NCI-H510A treated with DMSO at 0.1 percent for 48 hours (cell line): ENCODE measurements at regions not wholly inside any gene's neighbourhood (a gene's known extent, or its start where the extent isn't known, plus 50 kb on each side); places are given as distances from the start of the nearest gene placed in this dataset.
"Not testable (repeated sequence)": the region's sequence is repeated elsewhere in the genome, so short reads cannot be mapped to it uniquely, and the experiment has no call there.

Experiments
- DNase-seq: peaks from one replicate; lab custom pipeline; 2025; lab: John Stamatoyannopoulos, UW

DNA sequence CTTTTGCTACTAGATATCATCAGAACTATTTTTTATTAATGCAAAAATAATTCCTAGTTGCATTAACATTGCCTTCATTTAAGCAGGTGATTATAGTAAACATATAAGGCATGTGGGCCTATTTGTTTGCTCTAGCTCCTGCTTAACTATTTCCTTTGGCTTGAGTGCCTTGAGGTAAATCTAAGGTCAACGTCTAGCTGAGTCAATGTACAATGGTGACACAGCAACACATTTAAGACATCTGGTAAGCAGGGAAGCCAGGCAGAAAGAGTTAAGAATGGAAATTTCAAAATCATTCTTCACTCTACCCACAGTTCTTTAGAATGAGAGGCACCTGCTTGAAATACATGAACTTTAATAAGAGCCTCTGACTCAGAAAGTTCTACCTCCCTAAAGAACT is 111.9 kb upstream of the FST start:
- DNase-seq: no peak

DNA sequence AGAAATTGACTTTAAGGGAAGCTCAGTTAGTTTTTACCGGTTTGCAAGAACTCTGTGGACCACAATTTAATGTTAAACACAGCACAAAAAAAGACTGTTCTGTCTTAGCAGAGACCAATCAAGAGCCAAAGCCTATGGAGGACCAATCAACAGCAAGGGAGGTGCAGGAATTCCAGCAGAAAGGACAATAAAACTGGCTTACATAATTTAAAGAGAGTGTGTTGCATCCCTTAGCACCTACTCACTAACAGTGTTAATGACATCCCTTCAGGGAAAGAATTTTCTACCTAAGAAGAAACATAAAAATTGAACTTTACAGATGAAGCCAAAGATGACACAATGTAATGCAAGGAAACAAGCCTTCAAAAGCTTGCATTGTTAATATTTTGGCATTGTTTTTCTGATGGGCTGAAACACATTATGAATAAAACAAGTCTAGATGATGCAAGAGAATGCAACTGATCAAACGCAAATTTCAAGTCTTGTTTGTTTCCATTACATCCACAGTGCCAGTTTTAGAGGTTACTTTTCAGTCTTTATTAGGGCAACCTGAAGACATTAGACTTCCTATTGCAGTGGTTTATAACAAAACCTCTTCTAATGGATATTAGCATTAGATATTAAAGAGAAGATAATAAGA is 111.3 kb upstream of the FST start:
- DNase-seq: no peak

DNA sequence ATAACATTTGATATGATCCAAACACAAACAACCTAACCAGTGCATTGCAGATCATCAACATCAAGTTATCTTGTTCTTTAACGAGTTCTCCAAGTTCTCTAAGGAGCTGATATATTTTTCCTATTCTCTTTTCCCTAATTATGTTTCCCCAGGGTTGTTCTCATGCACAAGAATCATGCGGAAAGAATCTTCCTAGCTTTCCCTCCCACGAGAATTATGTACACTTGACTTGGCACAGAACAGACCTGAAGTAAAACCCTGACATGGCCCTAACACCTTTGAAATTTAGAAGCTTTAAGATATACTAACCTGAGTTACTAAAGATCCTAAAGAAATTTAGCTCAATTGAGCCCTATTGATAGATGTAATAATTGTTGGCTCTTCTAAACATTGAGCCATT is 110.7 kb upstream of the FST start:
- no peak for DNase-seq

DNA sequence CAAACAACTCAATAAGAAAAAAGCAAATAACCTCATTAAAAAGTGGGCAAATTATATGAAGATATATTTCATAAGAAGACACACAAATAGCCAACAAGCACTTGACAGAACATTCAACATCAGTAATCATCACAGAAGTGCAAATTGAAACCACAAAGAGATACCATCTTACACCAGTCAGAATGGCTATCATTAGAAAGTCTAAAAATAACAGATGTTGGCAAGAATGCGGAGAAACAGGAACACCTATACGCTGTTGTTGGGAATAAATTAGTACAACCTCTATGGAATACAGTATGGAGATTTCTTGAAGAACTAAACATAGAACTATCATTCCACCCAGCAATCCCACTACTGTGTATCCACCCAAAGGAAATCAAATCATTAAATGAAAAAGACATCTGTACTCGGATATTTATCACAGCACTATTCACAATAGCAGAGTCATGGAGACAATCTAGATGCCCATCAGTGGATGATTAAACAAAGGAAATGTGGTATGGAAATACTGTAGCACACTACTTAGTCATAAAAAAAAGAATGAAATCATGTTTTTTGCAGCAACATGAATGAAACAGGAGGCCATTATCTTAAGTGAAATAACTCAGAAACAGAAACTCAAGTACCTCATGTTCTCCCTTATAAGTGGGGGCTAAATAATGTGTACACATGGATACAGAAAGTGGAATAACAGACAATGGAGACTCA is 106.8 kb upstream of the FST start:
- no peak for DNase-seq

DNA sequence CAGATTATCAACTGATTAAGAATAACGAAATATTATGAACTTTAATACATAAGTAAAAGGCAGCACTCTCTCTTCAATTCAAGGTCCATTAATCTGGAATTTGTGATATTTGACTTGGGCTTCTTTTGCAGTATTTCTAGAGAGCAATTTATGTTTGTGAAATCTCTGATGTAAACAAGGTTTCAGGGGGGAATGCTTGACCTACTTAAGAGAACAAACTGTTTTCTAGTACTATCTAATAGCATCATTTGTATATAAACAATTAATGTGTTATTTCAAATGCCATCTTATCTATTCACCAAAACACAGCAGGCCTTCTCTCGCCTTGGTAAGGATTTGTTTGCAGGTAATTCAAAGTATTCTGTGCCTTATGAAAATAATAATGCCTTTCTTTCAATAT is 103.6 kb upstream of the FST start:
- no peak for DNase-seq

DNA sequence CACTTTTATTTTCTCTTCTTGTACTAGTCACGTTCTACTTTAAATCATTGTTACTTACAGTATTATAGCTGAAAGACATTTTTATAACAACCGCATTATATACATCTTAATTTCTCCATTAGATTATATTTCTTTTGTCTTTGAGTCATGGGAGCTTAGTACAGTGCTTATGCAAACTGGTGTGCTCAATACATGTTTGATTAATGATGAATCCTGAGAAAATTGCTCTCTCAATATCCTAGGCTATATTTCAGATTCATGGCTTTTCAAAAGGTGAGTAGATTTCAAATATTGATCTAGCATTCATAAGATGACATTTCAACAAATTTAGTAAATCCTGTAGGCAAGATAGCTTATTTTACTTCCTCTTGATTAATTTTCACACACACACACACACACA is 102.2 kb upstream of the FST start:
- no peak for DNase-seq

DNA sequence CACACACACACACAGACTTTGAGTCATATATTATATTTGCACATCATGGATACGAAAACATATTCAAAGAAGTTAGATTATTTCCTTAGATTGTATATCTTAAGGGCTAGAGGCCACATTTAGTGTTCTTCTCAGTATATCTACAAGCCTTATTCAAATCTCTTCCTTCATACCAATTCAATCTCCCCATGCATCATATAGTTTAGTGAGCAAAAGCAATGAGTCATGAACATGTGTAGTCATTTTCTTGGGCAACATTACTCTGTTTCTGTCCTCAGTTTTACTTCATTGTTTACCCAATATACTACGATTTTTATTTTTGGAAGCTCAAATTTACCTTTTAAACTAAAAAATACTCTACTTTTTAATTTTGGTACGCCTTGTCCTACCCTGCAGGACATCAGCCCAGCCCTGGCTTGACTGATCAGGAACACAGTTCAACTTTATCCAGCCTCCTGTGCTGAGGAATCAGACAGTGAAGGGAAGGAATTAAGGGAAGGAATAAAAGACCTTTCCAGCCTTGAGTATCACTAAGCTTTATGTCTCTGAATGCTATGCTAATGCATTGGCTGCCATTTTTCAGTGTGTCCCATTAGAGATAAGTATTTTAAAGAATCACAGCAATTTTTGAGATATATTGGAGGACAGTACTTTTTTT is 101.7 kb upstream of the FST start:
- no peak for DNase-seq

DNA sequence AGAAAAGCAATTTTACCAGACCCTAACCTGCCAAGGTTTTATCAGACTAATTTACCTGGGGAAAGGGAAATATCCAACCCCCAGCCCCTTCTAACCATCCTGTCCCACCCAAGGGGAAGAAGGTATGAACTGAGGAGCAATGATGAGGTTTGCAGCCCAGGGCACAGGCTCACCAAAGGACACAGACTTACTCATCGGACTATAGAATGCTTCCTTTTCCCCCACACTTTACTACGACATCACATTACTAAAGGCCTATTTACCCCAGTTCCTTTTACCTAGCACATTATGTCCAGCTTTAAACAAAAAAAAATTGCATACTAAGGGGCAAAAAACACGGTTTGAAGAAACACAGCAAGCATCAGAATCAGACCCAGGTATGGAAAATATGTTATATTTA is 94.1 kb upstream of the FST start:
- no peak for DNase-seq

DNA sequence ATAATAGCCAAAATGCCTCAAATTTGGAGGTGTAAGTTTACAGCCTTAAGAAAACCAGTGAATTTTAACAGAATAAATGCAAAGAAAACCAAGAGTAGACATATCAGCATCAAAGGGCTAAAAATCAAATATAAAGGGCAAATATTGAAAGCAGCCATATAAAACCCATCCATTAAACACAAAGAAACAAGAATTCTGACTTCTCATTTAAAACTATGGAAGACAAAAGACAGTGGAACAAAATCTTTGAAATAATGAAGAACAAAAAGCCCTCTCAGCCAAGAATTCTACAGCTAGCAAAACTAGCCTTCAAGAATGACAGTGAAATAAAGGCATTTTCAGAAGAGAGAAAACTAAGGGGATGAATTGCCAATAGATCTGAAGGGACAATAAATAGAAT is 91.3 kb upstream of the FST start:
- DNase-seq: no peak

DNA sequence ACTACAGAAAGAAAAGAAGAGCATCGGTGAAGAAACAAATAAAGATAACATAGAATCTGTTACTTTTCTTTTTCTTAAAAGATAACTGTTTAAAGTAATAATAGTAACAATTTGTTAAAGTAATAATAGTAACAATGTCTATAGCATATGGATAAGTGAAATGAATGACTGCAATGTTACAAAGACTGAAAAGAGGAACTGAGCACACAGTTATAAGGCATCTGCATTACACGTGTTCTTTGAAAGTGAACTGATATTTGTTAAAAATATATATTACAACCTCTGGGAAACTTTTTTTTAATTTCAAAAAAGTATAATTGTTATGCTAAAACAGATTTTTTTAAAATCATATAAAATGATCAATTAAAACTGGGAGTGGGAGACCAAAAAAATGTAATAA is 88.4 kb upstream of the FST start:
- DNase-seq: no peak

DNA sequence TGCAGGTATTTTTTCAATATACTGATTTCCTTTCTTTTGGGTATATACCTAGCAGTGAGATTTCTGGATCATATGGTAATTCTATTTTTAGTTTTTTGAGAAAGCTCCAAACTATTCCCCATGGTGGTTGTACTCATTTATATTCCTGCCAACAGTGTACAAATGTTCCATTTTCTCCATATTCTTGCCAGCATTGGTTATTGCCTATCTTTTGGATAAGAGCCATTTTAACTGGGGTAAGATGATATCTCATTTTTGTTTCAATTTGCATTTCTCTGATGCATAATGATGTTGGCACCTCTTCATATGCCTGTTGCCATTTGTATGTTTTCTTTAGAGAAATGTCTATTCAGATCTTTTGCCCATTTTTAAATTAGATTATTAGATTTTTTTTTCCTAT is 85.6 kb upstream of the FST start:
- DNase-seq: no peak

DNA sequence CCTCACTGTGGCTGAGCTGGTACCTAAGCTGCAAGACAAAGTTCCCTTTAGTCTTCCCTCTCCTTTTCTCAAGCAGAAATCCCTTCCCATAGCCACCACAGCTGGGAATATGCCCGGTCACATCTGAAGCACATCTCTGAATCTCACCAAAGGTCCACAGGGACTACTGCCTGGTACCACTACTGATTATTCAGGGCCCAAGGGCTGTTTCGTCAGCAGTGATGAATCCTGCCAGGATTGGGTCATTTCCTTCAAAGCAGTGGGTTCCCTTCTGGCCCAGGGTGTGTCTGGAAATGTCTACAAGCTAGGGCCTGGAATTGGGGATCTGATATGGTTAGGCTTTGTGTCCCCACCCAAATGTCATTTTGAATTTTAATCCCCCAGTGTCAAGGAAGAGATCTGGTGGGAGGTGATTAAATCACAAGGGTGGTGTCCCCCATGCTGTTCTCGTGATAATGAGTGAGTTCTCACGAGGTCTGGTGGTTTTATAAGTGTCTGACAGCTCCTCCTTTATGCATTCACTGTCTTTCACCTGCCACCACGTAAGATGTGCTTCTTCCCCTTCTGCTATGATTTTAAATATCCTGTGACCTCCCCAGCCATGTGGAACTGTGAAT is 83.2 kb upstream of the FST start:
- DNase-seq: no peak

DNA sequence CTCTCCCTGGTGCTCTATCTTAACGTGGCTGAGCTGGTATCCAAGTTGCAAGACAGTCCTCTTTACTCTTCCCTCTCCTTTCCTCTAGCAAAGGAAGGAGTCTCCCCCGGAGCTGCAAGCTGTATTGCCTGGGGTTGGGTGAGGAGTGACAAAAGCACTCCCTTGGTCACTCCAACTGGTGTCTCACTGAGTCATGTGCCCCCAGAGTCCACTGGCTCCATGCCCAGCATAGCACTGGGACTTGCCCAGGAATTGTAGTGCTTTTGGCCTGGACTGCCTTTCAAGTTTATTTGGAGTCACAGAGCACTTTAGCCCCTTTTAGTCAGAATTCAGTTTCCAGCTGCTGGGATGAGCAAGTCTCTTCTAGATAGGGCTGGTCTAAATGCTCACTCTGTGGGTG is 82.6 kb upstream of the FST start:
- DNase-seq: no peak

DNA sequence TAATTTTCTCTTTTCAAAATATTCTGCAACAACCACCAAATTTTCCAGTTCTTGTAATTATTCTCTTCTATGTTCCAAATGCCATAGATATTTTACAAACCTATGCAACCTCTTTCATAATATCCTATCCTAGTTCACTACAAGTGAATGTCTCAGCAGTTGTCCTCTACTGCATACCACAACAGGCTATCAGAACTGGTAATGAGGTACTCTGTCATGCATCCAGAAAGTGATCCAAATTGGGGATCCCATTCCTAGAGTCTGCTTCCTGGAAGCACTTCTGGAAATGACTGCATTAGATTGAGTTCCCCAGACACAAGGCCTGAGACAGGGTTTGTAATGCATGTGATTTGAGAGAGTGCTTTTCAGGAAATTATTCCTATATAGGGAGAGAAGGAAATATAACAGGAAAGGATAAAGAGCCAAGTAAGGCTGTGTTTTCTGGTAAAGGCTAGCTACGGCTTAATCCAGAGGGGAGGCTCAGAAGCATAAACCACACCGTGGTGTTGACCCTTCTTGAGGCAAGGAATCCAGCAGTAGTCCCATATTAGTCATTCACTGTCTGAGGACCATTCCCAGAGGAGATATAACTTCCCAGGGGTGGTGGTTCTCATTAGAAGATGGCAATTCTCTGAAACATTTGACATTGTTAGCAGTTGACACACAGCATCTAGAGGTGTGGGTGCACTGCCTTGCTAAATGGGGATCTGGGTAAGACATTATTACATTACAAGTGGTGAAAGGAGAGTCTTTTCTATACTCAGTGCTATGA is 80.3 kb upstream of the FST start:
- DNase-seq: no peak

DNA sequence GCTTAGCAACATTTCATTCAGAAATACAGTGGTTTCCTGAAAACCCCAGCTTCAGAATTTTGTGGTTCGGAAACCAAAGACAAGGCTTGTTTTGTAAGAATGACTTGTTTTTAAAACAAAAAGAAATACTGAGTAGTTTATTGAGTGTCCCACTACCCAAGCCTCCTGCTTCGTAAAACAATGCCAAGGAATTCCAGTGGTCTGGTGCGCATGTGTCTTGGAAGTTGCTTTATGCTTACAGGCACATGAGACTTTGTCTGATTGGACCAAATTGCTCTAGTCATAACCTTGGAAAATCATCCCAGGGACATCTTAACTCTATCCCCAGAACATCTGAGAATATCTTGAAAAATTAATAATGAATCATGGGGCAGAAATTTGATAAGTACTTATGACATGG is 77.1 kb upstream of the FST start:
- DNase-seq: no peak

DNA sequence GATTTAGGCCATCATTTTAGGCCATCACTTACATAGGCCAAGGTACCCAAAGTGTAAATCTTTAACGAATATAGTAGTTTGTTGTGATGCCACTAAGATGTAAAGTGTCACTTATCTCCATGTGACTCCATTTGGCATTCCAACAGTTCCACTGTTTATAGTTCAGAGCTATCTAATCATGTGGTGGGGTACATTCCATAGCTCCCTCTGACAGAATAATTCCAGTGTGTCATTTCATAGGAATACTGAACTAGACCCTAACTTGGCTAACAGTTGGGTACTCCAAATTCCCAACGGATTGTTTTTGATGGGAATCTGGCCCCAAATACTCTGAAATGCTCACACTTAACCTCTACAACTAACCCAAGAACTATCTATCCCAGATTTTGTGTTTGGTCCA is 76.7 kb upstream of the FST start:
- no peak for DNase-seq

DNA sequence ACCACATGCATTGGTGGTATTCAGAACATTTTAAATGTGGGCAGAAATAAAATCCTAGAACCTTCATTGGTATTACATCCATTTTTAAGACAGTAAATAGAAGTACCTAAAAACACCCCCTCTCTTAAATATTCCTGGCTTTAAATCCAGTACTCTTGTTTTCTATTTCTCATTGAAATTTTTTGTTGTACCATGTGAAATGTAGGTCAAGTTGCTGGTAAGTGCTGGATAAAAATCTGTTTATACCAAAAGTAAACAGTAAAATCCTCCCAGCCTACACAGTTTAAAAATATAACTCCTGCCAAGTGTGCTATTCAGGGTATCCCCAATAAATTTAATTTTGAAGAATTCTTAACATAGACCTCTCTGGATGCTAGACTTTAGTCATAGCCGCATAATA is 75.0 kb upstream of the FST start:
- DNase-seq: no peak

DNA sequence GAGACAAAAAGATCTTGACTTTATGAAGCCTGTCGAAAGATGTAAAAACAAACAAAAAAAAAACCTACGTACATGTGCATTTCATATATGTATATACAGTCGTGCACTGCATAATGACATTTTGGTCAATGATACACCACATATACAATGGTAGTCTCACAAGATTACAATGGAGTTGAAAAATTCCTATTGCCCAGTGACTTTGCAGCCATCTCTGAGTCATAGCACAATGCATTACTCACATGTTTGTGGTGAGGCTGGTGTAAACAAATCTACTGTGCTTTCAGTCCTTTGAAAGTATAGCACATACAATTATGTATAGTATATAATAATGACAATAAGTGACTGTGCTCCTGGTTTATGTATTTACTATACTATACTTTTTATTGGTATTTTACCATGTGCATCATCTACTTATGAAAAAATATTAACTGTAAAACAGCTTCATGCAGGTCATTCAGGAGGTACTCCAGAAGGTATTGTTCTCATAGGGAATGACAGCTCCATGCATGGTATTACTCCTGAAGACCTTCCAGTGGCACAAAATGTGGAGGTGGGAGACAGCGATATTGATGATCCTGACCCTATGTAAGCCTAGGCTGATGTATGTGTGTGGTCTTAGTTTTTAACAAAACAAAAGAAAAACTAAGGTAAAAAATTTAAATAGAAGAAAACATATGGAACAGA is 73.7 kb upstream of the FST start:
- no peak for DNase-seq

DNA sequence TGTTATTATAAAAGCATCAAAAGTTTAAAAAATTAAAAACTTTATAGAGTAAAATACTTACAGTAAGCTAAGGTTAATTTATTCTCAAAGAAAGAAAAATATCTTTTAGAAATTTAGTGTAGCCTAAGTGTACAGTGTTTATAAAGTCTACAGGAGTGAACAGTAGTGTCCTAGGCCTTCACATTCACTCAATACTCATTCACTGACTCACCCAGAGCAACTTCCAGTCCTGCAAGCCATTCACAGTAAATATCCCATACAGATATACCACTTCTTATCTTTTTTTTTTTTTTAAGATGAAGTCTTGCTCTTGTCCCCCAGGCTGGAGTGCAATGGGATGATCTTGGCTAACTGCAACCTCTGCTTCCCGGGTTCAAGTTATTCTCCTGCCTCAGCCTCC is 73.1 kb upstream of the FST start:
- DNase-seq: no peak

DNA sequence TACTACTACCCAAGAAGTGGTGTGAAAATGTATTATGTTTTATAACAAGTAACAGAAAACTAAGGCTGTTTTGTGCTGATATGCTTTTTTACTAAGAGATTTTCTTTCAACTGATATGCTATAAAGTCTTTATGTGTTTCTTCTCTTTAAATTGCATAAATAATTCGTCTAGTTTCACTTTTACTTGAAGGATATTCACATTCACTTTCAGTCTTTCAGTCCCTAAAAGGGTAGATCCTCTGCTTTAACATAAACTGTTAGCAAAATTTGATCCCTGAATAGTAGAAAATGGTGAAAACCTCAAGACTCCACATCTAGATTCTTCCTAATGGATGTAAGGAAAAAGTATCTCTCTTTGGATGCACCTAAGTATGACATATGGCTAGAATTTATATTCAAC is 69.0 kb upstream of the FST start:
- no peak for DNase-seq

DNA sequence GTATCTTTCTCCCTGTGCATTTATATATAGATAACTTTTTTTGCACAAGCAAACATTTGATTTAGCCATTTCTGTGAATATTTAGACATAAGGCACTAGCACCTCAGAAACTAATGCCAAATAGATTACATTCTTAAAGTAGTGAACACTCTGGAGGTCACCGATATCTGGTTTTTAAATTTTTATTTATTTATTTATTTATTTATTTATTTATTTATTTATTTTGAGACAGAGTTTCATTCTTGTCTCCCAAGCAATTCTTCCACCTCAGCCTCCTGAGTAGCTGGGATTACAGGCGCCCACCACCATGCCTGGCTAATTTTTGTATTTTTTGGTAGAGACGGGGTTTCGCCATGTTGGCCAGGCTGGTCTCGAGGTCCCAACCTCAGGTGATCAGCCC is 67.9 kb upstream of the FST start:
- not testable (repeated sequence) for DNase-seq
